GM13976 (cell line): ENCODE measurements at regions not wholly inside any gene's neighbourhood (a gene's known extent, or its start where the extent isn't known, plus 50 kb on each side); places are given as distances from the start of the nearest gene placed in this dataset.

Source experiments
- DNase-seq: peaks from one replicate; pipeline ENCODE4 v3.0.0; 2012; ENCODE audit warnings: low spot score
- CTCF ChIP-seq: IDR thresholded peaks from 2 replicates; pipeline ENCODE4 v1.5.1; 2012; ENCODE audit warnings: borderline replicate concordance, mild to moderate bottlenecking; ENCODE audit not compliant: insufficient read depth; ENCODE audit errors: extremely low read depth, missing control alignments, control extremely low read depth
- in situ Hi-C: fragments of 300-500 bp; cut with MboI; formaldehyde crosslinking; loops from one replicate; pipeline ENCODE4 v1.12.0; 2022; ENCODE audit warnings: low sequenced_read_pairs, mixed read lengths, inconsistent platforms; ENCODE audit not compliant: unreplicated experiment

GRCh38 chr2:8256905-8257304 is 425.0 kb upstream of the ID2 start:
- in situ Hi-C loops: no loop called here
- DNase-seq: no peak
- TF ChIP-seq CTCF: no peak

- in situ Hi-C loops: no loop called here
- no peak for DNase-seq
- no peak for TF ChIP-seq CTCF
Observed at GRCh38 chr2:8257502-8257901, 424.4 kb upstream of the ID2 start.

GRCh38 chr2:8258406-8258805 is 423.4 kb upstream of the ID2 start:
- in situ Hi-C loops: no loop called here
- DNase-seq: no peak
- TF ChIP-seq CTCF: no peak

GRCh38 chr2:8259106-8259840 is 422.6 kb upstream of the ID2 start:
- in situ Hi-C loops: no loop called here
- no peak for TF ChIP-seq CTCF
- DNase-seq: no peak

GRCh38 chr2:8259841-8260178 is 422.0 kb upstream of the ID2 start:
- no peak for TF ChIP-seq CTCF
- in situ Hi-C loops: no loop called here
- no peak for DNase-seq

GRCh38 chr2:8260213-8260612 is 421.6 kb upstream of the ID2 start:
- no peak for DNase-seq
- no peak for TF ChIP-seq CTCF
- in situ Hi-C loops: no loop called here
